Fibroblast of the aortic adventitia (primary cell): ENCODE measurements at regions not wholly inside any gene's neighbourhood (a gene's known extent, or its start where the extent isn't known, plus 50 kb on each side); places are given as distances from the start of the nearest gene placed in this dataset.

Experiments used
- DNase-seq: peaks from one replicate; pipeline ENCODE4 v3.0.0-alpha.2; 2010; ENCODE audit warnings: low read depth
- H3K4me3 ChIP-seq: 2 replicates; pipeline ENCODE4 v1.5.1; 2011; ENCODE audit warnings: low read depth, mild to moderate bottlenecking, control low read depth, low read length, moderate library complexity
- CTCF ChIP-seq: IDR thresholded peaks from 2 replicates; pipeline ENCODE4 v1.5.1; 2011; ENCODE audit warnings: mild to moderate bottlenecking, low read length, control low read depth, inconsistent platforms; ENCODE audit not compliant: insufficient read depth

DNA sequence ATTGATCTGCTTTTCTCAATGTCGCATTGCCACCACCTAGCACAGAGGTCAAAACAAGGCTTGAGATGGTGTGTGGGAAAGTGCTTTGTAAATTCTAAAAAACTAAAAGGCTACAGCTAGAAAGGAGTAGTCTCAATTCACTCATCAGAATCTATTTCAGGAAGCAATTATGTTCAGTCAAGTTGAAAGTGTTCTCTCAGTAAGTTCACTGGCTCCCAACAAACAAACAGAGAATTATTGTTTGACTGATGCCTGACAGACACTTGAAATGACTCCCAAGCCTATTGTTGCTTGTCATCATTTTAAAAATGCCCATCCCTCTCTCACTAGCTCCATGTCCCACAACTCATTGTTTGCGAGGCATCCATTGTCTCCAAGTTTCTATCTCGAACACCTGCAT lies 419.6 kb upstream of the CPEB2 start:
- no peak overlapping the region for H3K4me3 ChIP-seq
- no peak for DNase-seq
- no peak for TF ChIP-seq CTCF

DNA sequence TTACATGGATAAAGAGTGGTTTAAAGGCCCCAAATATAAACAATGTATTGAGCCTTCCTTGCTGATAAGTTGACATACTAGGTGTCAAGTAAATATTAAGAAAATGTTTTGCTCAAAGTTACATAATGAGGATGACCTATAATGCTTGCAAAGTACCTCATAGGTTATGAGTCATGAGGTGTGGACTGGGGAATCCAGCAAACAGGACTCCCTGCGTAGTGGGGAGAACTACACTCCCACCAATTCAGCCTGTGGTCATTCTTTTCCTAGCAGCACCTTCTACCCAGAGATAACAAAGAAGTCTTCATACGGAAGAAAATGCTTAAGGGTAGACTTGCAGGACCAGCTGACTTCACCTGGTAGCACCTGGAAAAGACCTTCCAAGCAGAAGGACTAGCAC lies 418.9 kb upstream of the CPEB2 start:
- no peak for DNase-seq
- TF ChIP-seq CTCF = no peak
- no peak overlapping the region for H3K4me3 ChIP-seq

GRCh38 chr4:14583752-14584151 lies 418.5 kb upstream of the CPEB2 start:
- no peak for TF ChIP-seq CTCF
- DNase-seq = no peak
- H3K4me3 ChIP-seq = no peak overlapping the region

DNA sequence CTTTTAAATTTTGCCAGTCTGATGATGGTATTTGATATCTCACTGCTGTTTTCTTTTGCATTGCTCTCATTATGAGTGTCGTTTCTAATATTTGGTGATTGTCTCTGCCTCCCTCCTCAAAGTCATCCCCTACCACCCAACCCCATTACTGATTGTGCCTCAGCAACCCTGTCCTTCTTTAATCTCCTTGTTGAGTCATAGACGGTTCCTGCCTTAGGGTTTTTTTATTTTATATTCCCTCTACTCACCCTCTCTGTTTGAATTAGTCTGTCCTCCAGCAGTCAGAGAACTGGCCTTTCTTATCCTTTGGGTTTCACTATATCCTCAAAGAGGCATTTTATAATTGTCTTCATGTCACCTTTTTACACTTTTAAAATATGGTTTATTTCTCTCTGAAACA lies 409.3 kb upstream of the CPEB2 start:
- no peak overlapping the region for H3K4me3 ChIP-seq
- TF ChIP-seq CTCF = no peak
- no peak for DNase-seq

GRCh38 chr4:14596028-14596427 lies 406.3 kb upstream of the CPEB2 start:
- DNase-seq = no peak

DNA sequence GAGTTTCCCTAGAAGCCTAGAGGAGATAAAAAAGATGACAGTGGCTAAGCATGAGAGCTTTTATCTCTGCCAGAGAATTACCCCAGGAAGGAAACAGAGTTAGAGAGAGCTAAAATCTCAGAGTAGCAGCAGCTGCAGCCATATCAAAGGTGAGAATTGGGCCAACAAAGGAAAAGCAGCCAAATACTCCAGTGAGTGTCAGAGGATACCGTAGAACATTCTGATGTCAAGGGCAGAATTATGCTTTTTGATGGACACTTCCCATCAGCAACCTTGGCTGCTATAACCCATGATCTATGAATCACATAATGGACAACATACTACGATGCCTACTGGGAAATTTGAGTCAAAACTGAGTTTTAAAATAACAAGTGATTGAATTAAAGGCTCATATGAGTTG lies 405.8 kb upstream of the CPEB2 start:
- no peak for TF ChIP-seq CTCF
- H3K4me3 ChIP-seq = no peak overlapping the region
- no peak for DNase-seq

More at GRCh38 chr4:14596028-14596427, 406.3 kb upstream of the CPEB2 start:
- TF ChIP-seq CTCF = no peak
- no peak overlapping the region for H3K4me3 ChIP-seq

DNA sequence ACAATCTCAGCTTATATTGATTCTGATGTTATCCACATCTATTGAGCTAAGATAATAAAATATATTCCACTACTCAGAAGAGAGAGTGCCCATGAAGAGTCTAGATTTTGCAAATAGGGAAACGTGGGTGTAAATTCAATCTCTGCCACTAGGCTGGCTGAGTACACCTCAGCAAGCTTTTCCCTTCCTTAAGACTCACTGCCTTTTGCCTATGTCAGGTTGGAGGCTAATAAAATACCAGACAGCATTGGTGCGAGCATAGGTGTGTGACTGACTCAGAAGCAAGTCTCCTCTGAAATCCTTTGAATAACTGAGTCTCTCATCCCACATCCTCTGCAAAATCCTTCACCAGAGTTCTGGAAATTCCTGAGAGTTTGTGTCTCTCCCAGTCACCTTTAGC lies 405.4 kb upstream of the CPEB2 start:
- no peak for DNase-seq
- no peak for TF ChIP-seq CTCF
- H3K4me3 ChIP-seq = no peak overlapping the region
